ENCODE measurements at regions not wholly inside any gene's neighbourhood (a gene's known extent, or its start where the extent isn't known, plus 50 kb on each side); places are given as distances from the start of the nearest gene placed in this dataset.

GRCh38 chr13:111612886-111613285 is 292.4 kb downstream of the TEX29 start:
- intact Hi-C loops (cut with DNase I) = no loop called here
- Histone ChIP-seq H3K36me3 (no peaks in the 10 kb centered on the region), H3K27ac (no peak overlapping the region), H3K9me3 (no peaks in the 10 kb centered on the region), H3K4me1 (no peaks in the 10 kb centered on the region), H3K4me3 (replicated peaks in 1 of 3) (no peak overlapping the region), H3K27me3 (no peaks in the 10 kb centered on the region)
- WGBS, 2 donors = 91% methylated on average over 10 of the region's 10 CpGs
- no peak for TF ChIP-seq CTCF (IDR thresholded peaks at IDR 0.05)
- no peak for TF ChIP-seq POLR2A (IDR thresholded peaks at IDR 0.05)
- no peak for DNase-seq

- WGBS, 2 donors = 68 to 74% methylated on average over 7 of the region's 7 CpGs
- no peaks in the 10 kb centered on the region for H3K9me3 ChIP-seq
- no peaks in the 10 kb centered on the region for H3K27me3 ChIP-seq
- no peak for DNase-seq
- H3K27ac ChIP-seq = no peak overlapping the region
- H3K36me3 ChIP-seq = no peaks in the 10 kb centered on the region
- intact Hi-C loops (cut with DNase I) = no loop called here
- no peak for TF ChIP-seq CTCF (IDR thresholded peaks at IDR 0.05)
- no peak for TF ChIP-seq POLR2A (IDR thresholded peaks at IDR 0.05)
- no peaks in the 10 kb centered on the region for H3K4me1 ChIP-seq
- H3K4me3 ChIP-seq (replicated peaks in 1 of 3) = no peak overlapping the region
Measured at GRCh38 chr13:111614009-111614408, 293.6 kb downstream of the TEX29 start.

GRCh38 chr13:111614613-111615012 is 294.2 kb downstream of the TEX29 start:
- no peak for DNase-seq
- intact Hi-C loops (cut with DNase I) = no loop called here
- Histone ChIP-seq H3K9me3 (no peaks in the 10 kb centered on the region), H3K4me3 (replicated peaks in 1 of 3) (no peak overlapping the region), H3K27ac (no peak overlapping the region), H3K27me3 (no peaks in the 10 kb centered on the region), H3K4me1 (no peaks in the 10 kb centered on the region), H3K36me3 (no peaks in the 10 kb centered on the region)
- no peak for TF ChIP-seq CTCF (IDR thresholded peaks at IDR 0.05)
- TF ChIP-seq POLR2A (IDR thresholded peaks at IDR 0.05) = no peak
- WGBS, 2 donors = 85 to 90% methylated on average over 5 of the region's 5 CpGs

- Histone ChIP-seq H3K4me3 (replicated peaks in 1 of 3) (no peak overlapping the region), H3K9me3 (no peaks in the 10 kb centered on the region), H3K4me1 (no peaks in the 10 kb centered on the region), H3K27me3 (no peaks in the 10 kb centered on the region), H3K27ac (no peak overlapping the region), H3K36me3 (no peaks in the 10 kb centered on the region)
- intact Hi-C loops (cut with DNase I) = no loop called here
- DNase-seq = no peak
- 84% methylated on average over 11 of the region's 11 CpGs for WGBS, 2 donors
- TF ChIP-seq CTCF (IDR thresholded peaks at IDR 0.05) (no peak), POLR2A (IDR thresholded peaks at IDR 0.05) (no peak)
Measured at GRCh38 chr13:111616203-111616602, 295.8 kb downstream of the TEX29 start.

GRCh38 chr13:111620166-111620565 is 299.7 kb downstream of the TEX29 start:
- no peaks in the 10 kb centered on the region for H3K27me3 ChIP-seq
- no peak overlapping the region for H3K27ac ChIP-seq
- TF ChIP-seq POLR2A (IDR thresholded peaks at IDR 0.05) (no peak), CTCF (IDR thresholded peaks at IDR 0.05) (no peak)
- intact Hi-C loops (cut with DNase I) = no loop called here
- 87 to 92% methylated on average over 6 of the region's 6 CpGs for WGBS, 2 donors
- H3K9me3 ChIP-seq = no peaks in the 10 kb centered on the region
- H3K4me1 ChIP-seq = no peaks in the 10 kb centered on the region
- no peak for DNase-seq
- no peaks in the 10 kb centered on the region for H3K36me3 ChIP-seq
- no peak overlapping the region for H3K4me3 ChIP-seq (replicated peaks in 1 of 3)
